G401.6 (cell line): ENCODE measurements at regions not wholly inside any gene's neighbourhood (a gene's known extent, or its start where the extent isn't known, plus 50 kb on each side); places are given as distances from the start of the nearest gene placed in this dataset.
"Not testable (repeated sequence)": the region's sequence is repeated elsewhere in the genome, so short reads cannot be mapped to it uniquely, and the experiment has no call there.

Experiments
- FAIRE-seq: peaks from 2 replicates; lab custom pipeline; 2012; peaks lifted over from hg19 to GRCh38; lab: Jason Lieb, UNC

- FAIRE-seq = no peak
Observed at GRCh38 chr4:54843946-54844345, 186.2 kb downstream of the KIT start.

- FAIRE-seq = no peak
Observed at GRCh38 chr4:54843106-54843505, 185.3 kb downstream of the KIT start.

- FAIRE-seq = no peak
Observed at GRCh38 chr4:54842656-54843055, 184.9 kb downstream of the KIT start.

- FAIRE-seq = no peak
Observed at GRCh38 chr4:54842226-54842625, 184.5 kb downstream of the KIT start.

- no peak for FAIRE-seq
Observed at GRCh38 chr4:54840992-54841768, 183.4 kb downstream of the KIT start.

GRCh38 chr4:54840430-54840829, 182.7 kb downstream of the KIT start:
- no peak for FAIRE-seq

GRCh38 chr4:54838301-54838700, 180.5 kb downstream of the KIT start:
- FAIRE-seq = no peak

- FAIRE-seq = no peak
Observed at GRCh38 chr4:54837576-54838140, 179.9 kb downstream of the KIT start.

GRCh38 chr4:54828361-54828760, 170.6 kb downstream of the KIT start:
- FAIRE-seq = not testable (repeated sequence)

- FAIRE-seq = no peak
Observed at GRCh38 chr4:54823616-54824015, 165.9 kb downstream of the KIT start.

GRCh38 chr4:54819034-54819433, 161.3 kb downstream of the KIT start:
- FAIRE-seq = no peak

GRCh38 chr4:54818481-54818880, 160.7 kb downstream of the KIT start:
- FAIRE-seq = no peak

GRCh38 chr4:54813674-54814073, 155.9 kb downstream of the KIT start:
- no peak for FAIRE-seq

GRCh38 chr4:54806351-54806750, 148.6 kb downstream of the KIT start:
- no peak for FAIRE-seq

- no peak for FAIRE-seq
Observed at GRCh38 chr4:54802336-54802735, 144.6 kb downstream of the KIT start.

- FAIRE-seq = no peak
Observed at GRCh38 chr4:54800831-54801530, 143.2 kb downstream of the KIT start.

- no peak for FAIRE-seq
Observed at GRCh38 chr4:54794579-54794978, 136.8 kb downstream of the KIT start.

- FAIRE-seq = no peak
Observed at GRCh38 chr4:54793856-54794422, 136.2 kb downstream of the KIT start.
